Adrenal gland (tissue), 9 donors: ENCODE measurements at regions not wholly inside any gene's neighbourhood (a gene's known extent, or its start where the extent isn't known, plus 50 kb on each side); places are given as distances from the start of the nearest gene placed in this dataset.

Source experiments
- DNase-seq, 7 donors: peaks; one replicate each; pipeline ENCODE4 v3.0.0-alpha.2; 2019 to 2020
- H3K27ac ChIP-seq, 5 donors: fragments of 200-600 bp; sonication (generic) in 4 of 5; 1 replicate in 3 of 5; 2 replicates in 2 of 5; pipeline versions ENCODE4 v1.5.1 to v1.8.0; 2016 to 2020; ENCODE audit warnings: mild to moderate bottlenecking in 1 of 5
- H3K27me3 ChIP-seq: fragments of 200-600 bp; 2 replicates; pipeline ENCODE4 v1.8.0; 2021
- H3K36me3 ChIP-seq, 2 donors: fragments of 200-600 bp; replicated peaks in 1 of 2; 1 replicate in 1 of 2; 2 replicates in 1 of 2; pipeline versions ENCODE4 v1.5.1 to v1.8.0; 2018 to 2022
- H3K4me1 ChIP-seq, 2 donors: fragments of 200-600 bp; replicated peaks in 1 of 2; 1 replicate in 1 of 2; 2 replicates in 1 of 2; pipeline versions ENCODE4 v1.5.1 to v1.8.0; 2018 to 2021
- H3K4me3 ChIP-seq, 4 donors: fragments of 200-600 bp; sonication (generic) in 3 of 4; one replicate each; pipeline ENCODE4 v1.5.1; 2016 to 2018
- H3K9me3 ChIP-seq, 3 donors: fragments of 200-600 bp; sonication (generic) in 1 of 3; replicated peaks in 1 of 3; 1 replicate in 2 of 3; 2 replicates in 1 of 3; pipeline versions ENCODE4 v1.5.1 to v1.8.0; 2016 to 2021
- CTCF ChIP-seq, 6 experiments: fragments of 450-650 bp in 4 of 6; fragments of 200-600 bp in 2 of 6; sonication (generic) in 1 of 6; IDR thresholded peaks; 1 replicate in 5 of 6; 2 replicates in 1 of 6; pipeline versions ENCODE4 v1.5.1 to v1.8.0; 2016 to 2021; ENCODE audit warnings: antibody characterized with exemption in 6 of 6, mild to moderate bottlenecking in 2 of 6, moderate library complexity in 1 of 6
- POLR2A ChIP-seq, 2 donors: fragments of 450-650 bp; IDR thresholded peaks; one replicate each; pipeline ENCODE4 v1.6.1; 2017; ENCODE audit warnings: antibody characterized with exemption in 2 of 2, mild to moderate bottlenecking in 2 of 2, moderate library complexity in 1 of 2
- WGBS, 4 donors: extraction: QIAGEN DNeasy Blood & Tissue Kit in 2 of 4; methylation state at CpG; one replicate each; pipeline versions ENCODE4 v1.1.5 to v1.1.7; 2013 to 2017; 5-methylcytosine and 5-hydroxymethylcytosine counted together
- intact Hi-C, 2 donors: fragments of 100-400 bp; cut with DNase I; formaldehyde crosslinking; loops; one replicate each; pipeline versions ENCODE4 v1.14.1 to v1.15.0; 2022 to 2023
- donor health status: healthy with polysubstance abuse.
- donor health status: Bipolar disorder and iron deficiency.
- donor health status: DM: yes; HTN: yes; CAD: no.
- donor health status: DM: no; HTN: no; CAD: no.
- donor health status: DM: no; HTN: no; CAD: no.

GRCh38 chrX:115504167-115504566, 56.8 kb upstream of the PLS3 start:
- Histone ChIP-seq H3K4me3 (no peak overlapping the region), H3K36me3 (no peaks in the 10 kb centered on the region), H3K27me3 (peaks cover 19% of the 10 kb centered on the region), H3K4me1 (no peaks in the 10 kb centered on the region), H3K27ac (no peak overlapping the region), H3K9me3 (no peaks in the 10 kb centered on the region)
- DNase-seq: no peak
- WGBS, 4 donors: 44 to 70% (median 66%) methylated on average over 3 of the region's 3 CpGs
- TF ChIP-seq CTCF (IDR thresholded peaks at IDR 0.05): no peak
- TF ChIP-seq POLR2A (IDR thresholded peaks at IDR 0.05): no peak
- intact Hi-C loops: no loop called here
